ENCODE measurements at regions not wholly inside any gene's neighbourhood (a gene's known extent, or its start where the extent isn't known, plus 50 kb on each side); places are given as distances from the start of the nearest gene placed in this dataset.
"Not testable (repeated sequence)": the region's sequence is repeated elsewhere in the genome, so short reads cannot be mapped to it uniquely, and the experiment has no call there.

DNA sequence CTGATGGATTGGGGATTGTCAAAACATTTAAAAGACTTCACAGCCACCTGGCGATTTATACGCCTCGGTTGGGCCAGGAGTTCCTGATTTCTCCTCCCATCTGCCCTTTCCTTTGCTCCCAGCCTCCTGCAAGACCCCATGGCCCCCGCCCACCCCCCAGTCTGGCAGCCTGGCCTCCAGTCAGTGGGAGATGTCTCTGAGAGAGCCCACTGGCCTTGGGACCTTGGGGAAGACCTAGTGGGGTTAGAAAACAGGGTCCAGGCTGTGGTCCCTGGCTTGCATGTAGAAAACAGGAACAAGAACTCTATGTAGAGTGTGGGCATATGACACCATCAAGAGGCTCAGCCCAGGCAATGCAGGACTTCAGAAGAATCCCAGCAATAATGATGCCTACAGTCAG is 209.4 kb upstream of the C16orf82 start:
- no peak for DNase-seq (ENCODE audit: low read depth)
- no peak overlapping the region for H3K4me3 ChIP-seq (ENCODE audit: low read depth, low read length)
- TF ChIP-seq, protein P1, sequence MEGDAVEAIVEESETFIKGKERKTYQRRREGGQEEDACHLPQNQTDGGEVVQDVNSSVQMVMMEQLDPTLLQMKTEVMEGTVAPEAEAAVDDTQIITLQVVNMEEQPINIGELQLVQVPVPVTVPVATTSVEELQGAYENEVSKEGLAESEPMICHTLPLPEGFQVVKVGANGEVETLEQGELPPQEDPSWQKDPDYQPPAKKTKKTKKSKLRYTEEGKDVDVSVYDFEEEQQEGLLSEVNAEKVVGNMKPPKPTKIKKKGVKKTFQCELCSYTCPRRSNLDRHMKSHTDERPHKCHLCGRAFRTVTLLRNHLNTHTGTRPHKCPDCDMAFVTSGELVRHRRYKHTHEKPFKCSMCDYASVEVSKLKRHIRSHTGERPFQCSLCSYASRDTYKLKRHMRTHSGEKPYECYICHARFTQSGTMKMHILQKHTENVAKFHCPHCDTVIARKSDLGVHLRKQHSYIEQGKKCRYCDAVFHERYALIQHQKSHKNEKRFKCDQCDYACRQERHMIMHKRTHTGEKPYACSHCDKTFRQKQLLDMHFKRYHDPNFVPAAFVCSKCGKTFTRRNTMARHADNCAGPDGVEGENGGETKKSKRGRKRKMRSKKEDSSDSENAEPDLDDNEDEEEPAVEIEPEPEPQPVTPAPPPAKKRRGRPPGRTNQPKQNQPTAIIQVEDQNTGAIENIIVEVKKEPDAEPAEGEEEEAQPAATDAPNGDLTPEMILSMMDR (IDR thresholded peaks at IDR 0.05; ENCODE audit: low read depth, low read length, missing control alignments), result no peak

DNA sequence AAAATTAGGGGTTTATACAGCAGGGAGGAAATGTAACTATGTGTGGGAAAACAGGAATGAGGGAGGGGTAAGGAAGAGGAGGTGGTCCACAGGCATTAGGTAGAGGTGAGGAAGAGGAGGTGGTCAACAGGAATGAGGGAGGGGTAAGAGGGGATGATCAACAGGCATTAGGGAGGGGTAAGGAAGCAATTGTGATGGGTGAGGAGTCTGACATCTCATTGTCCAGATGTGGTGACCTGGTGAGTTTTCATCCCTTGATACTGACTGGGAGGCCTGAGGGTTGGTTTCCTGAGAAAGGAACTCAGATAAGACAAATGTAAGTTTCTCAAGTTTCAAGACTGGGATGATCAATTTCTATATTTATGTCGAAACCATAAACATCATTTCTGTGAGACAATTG is 206.2 kb upstream of the C16orf82 start:
- H3K4me3 ChIP-seq (ENCODE audit: low read depth, low read length), result no peak overlapping the region
- TF ChIP-seq, protein P1 (IDR thresholded peaks at IDR 0.05; ENCODE audit: low read depth, low read length, missing control alignments), result no peak
- DNase-seq (ENCODE audit: low read depth), result no peak

DNA sequence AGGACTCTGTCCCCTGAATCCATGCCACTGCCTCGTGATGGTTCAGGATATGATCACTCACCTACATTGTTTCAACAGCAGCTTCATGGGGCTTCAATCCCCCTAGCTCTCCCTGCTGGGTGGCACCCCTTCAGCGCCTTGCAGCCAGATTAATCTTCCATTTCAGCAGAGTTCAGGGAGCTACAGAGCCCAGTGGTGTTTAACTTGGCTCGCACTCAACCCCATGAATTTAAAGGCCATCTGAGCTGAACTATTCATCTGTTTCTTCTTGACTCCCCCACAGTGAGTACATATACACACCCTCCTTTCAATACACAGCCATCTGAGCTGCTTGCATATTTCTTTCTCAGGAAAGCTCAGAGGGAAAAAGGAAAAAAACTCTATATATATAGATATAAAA is 202.8 kb upstream of the C16orf82 start:
- no peak overlapping the region for H3K4me3 ChIP-seq (ENCODE audit: low read depth, low read length)
- TF ChIP-seq, protein P1 (IDR thresholded peaks at IDR 0.05; ENCODE audit: low read depth, low read length, missing control alignments), result no peak
- DNase-seq (ENCODE audit: low read depth), result no peak

DNA sequence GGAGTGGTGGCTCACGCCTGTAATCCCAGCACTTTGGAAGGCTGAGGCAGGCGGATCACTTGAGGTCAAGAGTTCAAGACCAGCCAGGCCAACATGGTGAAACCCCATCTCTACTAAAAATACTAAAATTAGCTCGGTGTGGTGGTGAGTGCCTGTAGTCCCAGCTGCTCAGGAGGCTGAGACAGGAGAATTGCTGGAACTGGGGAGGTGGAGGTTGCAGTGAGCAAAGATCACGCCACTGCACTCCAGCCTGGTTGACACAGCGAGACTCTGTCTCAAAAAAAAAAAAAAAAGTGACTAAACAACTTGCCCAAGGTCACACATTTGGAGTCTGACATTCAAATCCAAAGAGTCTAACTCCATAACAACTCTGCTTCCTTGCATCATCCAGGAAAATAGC is 192.4 kb upstream of the C16orf82 start:
- not testable (repeated sequence) for H3K4me3 ChIP-seq (ENCODE audit: low read depth, low read length); DNase-seq (ENCODE audit: low read depth)

DNA sequence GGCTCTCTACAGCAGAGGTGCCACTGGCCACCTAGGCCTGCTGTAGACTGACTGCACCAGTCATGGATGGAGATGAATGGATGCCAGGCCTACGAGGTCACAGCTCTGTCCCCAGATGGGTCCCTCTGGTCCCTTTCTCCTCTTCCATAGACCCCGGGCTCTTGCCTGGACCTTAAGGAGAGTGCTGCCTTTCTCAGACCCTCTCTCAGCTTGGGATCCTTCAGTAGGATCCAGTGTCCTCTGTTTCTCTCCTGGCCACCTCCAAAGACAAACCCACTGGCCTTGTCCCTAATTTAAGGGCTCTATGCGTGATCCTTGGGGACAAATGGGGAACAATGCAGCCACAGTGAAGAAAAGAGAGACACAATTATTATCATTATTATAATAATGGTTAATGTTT is 189.3 kb upstream of the C16orf82 start:
- TF ChIP-seq, protein P1 (IDR thresholded peaks at IDR 0.05; ENCODE audit: low read depth, low read length, missing control alignments), result no peak
- no peak overlapping the region for H3K4me3 ChIP-seq (ENCODE audit: low read depth, low read length)
- DNase-seq (ENCODE audit: low read depth), result no peak

DNA sequence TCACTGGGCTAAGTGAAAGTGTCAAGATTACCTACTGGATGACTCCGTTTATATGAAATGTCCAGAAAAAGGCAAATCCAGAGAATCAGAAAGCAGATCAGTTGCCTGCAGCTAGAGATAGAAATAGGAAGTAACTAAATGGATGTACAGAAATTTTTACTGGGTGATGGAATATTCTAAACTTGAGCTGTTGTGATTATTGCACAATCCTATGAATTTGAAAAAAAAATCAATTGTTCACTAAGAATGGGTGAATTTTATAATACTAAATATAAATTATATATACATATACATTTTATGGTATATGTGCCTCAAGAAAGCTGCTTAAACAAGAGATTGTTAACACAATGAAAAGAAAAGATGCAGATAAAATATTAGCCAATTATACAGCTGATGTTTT is 181.1 kb upstream of the C16orf82 start:
- TF ChIP-seq, protein P1 (IDR thresholded peaks at IDR 0.05; ENCODE audit: low read depth, low read length, missing control alignments), result no peak
- no peak for DNase-seq (ENCODE audit: low read depth)
- no peak overlapping the region for H3K4me3 ChIP-seq (ENCODE audit: low read depth, low read length)

DNA sequence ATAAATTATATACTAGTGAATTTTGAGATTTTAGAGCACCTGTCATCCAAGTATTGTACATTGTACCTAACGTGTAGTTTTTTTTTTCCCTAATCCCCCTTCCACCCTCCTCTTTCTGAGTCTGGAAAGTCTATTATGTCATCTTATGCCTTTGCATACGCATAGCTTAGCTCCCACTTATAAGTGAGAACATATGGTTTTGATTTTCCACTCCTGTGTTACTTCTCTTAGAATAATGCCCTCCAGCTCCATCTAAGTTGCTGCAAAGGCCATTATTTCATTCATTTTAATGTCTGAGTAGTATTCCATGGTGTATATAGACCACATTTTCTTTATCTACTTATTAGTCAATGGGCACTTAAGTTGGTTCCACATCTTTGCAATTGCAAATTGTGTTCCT is 177.0 kb upstream of the C16orf82 start:
- DNase-seq (ENCODE audit: low read depth), result no peak
- H3K4me3 ChIP-seq (ENCODE audit: low read depth, low read length), result no peak overlapping the region
- TF ChIP-seq, protein P1 (IDR thresholded peaks at IDR 0.05; ENCODE audit: low read depth, low read length, missing control alignments), result no peak

DNA sequence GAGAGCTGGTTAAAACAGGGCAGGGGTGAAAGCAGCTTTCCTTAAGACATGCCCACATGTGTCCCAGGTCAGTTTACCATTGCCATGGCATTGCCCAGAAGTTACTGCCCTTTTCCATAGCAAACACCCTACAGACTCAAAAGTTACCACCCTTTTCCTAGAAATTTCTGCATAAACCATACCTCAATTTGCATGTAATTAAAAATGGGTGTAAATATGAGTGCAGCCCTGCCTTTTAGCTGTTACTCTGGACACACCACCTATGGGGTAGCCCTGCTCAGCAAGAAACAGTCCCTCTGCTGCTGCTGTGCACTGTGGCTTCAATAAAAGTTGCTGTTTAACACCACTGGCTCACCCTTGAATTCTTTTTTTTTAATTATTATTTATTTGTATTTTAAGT is 168.5 kb upstream of the C16orf82 start:
- TF ChIP-seq, protein P1 (IDR thresholded peaks at IDR 0.05; ENCODE audit: low read depth, low read length, missing control alignments), result no peak

More for the DNA sequence above, 168.5 kb upstream of the C16orf82 start:
- H3K4me3 ChIP-seq (ENCODE audit: low read depth, low read length), result no peak overlapping the region
- no peak for DNase-seq (ENCODE audit: low read depth)

Data from GM12864 (cell line).